Activated CD8-positive, alpha-beta memory T cell treated with anti-CD3 and anti-CD28 coated beads, Interleukin-2, amount 50 U/mL, for 24 hours (primary cell): ENCODE measurements at regions not wholly inside any gene's neighbourhood (a gene's known extent, or its start where the extent isn't known, plus 50 kb on each side); places are given as distances from the start of the nearest gene placed in this dataset.
"Not testable (repeated sequence)": the region's sequence is repeated elsewhere in the genome, so short reads cannot be mapped to it uniquely, and the experiment has no call there.

Experiments
- DNase-seq: peaks from one replicate; pipeline ENCODE4 v3.0.0-alpha.2; 2020; ENCODE audit errors: extremely low read depth

- DNase-seq = no peak
These were observed 295.7 kb upstream of the PRKD1 start for GRCh38 chr14:30223385-30223785.

- DNase-seq = no peak
These were observed 296.3 kb upstream of the PRKD1 start for GRCh38 chr14:30223966-30224365.

DNA sequence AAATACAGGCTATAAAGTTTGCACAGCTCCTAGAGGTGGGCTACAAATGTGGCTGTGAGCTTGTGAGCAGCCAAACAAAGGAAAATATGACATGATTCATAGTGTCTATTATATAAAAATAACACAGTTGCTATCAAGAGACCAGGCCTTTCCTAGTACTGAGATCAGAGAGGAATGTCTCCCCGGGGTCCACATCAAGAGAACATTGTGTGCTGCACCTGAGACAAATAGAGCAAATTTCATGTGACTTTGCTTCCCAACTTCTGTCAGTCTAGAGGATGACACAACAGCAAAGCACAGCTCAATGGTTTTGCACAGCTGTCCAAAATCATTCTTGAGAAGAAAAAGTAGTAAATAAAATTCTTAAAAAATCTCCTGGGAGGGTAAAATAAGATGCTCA is 297.5 kb upstream of the PRKD1 start:
- DNase-seq = no peak

DNA sequence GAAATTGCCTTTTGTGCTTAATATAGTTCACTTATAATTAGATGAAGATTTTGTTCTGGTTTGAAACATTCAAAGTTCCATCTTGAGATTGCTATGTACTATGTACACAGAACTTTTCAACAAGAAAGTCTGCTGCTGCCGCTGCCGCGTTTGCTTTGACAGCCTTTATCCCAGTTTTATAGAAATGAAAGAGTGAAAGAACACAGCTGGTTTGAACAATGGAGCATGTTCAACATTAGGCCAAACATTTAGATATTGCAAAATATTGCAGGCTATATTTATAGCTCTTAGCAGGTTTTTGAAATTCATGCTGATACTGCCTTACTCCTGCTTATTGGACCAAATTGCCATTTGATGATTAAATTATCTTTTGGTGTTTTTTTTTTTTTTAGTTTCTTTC is 299.8 kb upstream of the PRKD1 start:
- no peak for DNase-seq

DNA sequence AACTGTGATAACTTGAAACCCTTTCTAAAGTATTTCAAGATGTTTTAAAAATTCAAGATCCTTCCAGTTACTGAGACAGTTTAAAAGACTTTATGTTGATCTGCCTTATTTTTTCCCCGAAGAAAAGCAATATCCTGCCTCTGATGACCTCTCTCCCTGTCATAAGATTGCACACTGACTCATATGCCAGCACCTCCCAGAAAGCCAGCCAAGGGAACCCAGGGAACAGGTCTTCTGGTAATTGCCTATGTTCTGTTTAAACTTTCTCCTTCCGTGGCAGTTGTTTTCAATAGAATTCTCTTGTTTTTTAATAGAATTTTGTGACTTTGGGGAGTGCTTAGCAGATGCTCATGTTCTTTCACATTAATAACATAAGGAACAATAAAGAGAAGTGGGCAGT is 300.2 kb upstream of the PRKD1 start:
- no peak for DNase-seq

DNA sequence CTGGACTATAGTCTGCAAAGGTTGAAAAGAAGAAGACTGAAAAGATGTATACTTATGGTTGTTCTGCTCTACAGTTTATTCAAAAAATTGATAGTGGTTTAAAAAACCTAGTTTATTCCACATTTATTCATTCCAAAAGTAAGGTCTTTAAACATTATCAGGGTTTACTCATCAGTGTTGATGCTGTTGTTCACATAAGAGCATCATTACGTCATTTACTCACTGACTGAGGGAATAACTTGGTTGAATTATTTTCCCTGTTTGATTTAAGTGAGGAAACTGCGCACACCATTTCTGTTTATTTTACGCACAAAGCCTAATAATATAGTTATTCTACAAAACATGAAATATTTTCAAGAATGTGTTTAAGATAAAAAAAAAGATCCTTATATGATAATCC is 303.1 kb upstream of the PRKD1 start:
- no peak for DNase-seq

DNA sequence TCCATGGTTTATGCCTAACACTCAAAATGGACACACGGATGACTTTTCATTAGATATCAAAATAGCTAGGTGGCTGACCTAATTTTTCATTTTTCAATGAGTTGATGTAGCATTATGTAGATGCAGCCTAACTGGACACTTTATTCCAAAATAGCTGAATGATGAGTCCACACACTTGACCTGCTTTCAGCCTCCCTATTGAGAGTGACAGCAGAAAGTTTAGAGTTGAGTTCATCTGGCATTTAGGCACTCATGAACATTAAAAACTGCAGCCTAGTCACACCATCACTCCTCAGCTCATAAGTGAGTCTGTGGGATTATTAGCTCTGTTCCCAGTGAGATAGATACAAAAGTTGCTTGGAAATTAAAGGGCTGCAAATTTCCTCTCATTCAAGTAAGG is 307.3 kb upstream of the PRKD1 start:
- no peak for DNase-seq

DNA sequence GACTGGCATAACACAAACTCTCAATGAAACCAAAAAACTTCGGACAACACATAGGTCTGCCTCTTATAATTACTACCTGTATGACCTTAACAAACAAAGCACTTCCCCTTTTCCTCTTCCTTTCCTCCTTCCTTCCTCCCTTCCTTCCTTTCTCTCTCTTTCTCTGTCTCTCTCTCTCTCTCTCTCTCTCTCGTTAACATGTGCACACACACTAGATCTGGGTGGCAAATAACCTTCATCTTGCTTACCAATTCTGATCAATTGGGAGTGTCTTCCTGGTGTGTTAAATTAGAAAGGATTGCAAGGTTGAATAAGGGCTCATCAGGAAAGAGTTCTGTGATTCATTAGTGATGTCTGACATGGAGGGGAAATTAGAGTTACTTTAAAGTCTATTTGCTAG is 307.8 kb upstream of the PRKD1 start:
- no peak for DNase-seq

GRCh38 chr14:30238936-30239335 is 311.3 kb upstream of the PRKD1 start:
- no peak for DNase-seq

- DNase-seq = no peak
These were observed 312.4 kb upstream of the PRKD1 start for GRCh38 chr14:30240018-30240417.

- DNase-seq = no peak
These were observed 313.0 kb upstream of the PRKD1 start for GRCh38 chr14:30240685-30241084.

DNA sequence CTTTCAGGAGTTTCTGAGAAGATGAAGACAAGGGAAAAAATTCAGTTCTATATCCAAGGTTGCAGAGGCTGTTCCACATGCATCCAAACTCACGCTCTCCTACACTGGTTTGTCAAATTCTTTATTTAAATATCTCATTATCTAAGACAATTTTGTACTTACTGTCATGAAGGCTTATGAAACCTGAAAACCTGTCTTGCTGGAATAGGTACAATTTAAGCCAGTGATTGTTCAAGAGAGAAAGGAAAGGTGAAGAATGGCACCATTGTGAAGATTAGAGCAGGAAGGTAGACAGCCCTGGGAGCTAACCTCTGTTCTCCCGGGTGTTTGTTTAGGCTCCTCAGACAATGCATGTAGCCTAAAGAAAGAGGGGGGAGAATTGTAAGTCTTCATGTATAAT is 315.1 kb upstream of the PRKD1 start:
- no peak for DNase-seq

DNA sequence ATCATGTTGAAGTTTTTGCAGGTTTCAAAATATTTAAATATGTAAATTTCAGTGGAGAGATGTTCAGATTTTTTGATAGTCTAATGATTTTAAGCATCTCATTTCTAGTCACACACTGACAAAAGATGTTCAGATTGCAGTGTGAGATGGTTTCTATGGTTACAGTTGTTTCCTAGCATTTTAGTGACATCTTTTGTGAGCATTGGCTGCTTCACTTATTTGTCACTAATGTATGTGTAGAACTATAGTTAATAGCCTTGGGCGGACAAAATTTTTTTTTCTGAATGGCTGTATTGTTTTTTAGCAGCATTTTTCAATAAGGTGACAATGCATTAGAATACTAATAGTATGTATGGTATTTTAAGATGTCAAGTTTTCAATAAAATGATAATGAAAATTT is 315.6 kb upstream of the PRKD1 start:
- no peak for DNase-seq

DNA sequence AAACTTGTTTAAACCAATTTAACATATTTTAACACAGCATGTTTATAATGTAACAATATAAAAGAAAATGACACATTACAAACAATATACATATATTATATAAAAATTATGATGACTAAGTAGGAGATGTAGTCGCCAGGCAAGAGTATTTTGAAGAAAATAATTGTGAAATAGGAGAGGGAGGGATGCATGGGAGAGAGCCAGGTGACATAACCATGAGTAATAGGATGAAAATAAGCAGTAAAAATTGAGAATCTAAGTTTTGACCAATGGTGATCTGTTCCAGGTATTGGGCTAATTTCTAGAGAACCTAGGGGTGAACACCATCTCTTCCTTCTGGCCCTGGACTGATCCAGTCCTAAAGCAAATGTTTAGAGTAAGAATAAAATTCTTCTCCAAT is 315.2 kb upstream of the G2E3 start:
- DNase-seq = no peak

DNA sequence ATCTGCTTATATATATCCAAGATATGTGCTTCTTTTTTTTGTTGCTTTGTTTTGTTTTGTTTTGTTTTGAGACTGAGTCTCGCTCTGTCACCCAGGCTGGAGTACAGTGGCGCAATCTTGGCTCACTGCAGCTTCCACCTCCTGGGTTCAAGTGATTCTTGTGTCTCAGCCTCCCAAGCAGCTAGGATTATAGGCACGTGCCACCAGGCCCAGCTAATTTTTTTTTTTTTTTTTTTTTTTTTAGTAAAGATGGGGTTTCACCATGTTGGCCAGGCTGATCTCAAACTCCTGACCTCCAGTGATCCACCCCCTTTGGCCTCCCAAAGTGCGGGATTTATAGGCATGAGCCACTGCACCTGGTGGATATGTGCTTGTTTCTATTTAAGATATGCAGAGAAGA is 314.6 kb upstream of the G2E3 start:
- not testable (repeated sequence) for DNase-seq

DNA sequence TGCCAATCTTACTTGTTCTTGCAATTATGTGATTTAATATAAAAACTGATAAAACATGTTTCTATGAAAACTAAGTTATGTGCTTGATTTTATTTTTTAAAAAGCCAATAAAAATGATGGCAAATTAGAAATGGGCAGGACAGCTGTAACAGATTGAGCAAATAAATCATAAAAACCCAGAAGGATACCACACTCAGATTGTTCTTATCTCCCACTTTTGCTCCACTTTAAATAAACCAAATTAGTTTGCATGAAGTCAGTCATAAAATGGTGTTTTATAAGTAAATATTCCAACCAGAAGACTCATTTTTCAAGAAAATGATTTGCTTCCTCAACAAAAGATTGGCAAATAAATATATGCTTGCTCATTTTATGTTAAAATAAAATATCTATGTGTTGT is 307.9 kb upstream of the G2E3 start:
- no peak for DNase-seq

GRCh38 chr14:30251557-30252100 is 307.3 kb upstream of the G2E3 start:
- no peak for DNase-seq

DNA sequence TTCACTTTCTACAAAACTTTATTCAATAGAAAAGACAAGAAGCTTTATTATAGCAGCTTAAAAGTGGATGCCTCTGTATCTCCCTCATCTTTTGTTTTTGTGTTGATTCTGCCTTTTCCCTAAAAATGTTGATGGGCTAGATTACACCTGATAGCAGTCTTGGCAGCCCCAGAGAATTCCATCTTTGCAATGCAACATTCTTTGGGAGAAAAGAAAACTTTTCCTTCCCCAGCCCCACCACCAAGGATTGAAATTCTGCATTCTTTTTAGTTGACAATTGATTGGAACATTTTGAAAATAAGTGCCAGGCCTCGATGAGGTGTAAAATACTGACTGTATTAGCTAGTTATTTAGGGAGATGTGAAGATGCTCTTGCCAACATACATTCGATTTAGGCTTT is 306.8 kb upstream of the G2E3 start:
- no peak for DNase-seq

- no peak for DNase-seq
These were observed 305.9 kb upstream of the G2E3 start for GRCh38 chr14:30252783-30253674.

- no peak for DNase-seq
These were observed 302.3 kb upstream of the G2E3 start for GRCh38 chr14:30256627-30257026.

GRCh38 chr14:30257946-30258661 is 300.9 kb upstream of the G2E3 start:
- no peak for DNase-seq

DNA sequence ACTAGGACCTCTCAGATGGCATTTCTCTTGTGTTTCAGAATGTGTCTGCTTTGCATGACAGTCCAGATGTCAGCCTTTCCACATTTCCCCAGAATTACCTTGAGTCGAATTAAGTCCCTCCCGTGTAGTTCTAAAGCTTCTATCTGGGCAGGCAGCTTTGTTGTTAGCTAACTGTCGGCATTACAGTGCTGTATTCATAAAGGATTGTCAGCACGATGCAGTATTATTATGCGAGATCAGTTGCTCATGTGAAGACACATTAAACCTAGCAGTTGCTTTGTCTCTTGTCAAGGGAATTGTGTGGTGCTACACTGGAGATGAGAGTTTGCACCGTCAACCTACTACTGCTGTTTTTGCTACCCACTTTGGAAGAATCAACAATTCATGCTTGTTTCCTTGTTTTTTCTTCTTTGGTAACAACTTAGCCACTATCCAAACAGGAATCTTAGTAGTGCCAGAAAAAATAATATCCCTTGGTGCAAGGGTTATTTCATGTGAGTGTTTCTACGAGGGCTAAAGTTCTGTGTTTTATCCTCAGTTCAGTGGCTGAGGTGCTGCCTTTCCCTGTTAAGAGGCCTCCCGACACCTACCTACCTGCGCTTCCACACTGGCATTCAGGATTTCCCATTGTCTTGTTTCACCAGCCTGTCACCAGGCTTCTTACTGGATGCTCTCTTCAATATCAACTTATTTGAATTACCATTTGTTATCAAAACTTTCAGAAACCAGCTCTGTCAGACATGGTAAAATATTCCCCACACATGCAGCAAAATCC is 297.9 kb upstream of the G2E3 start:
- DNase-seq = no peak
